ENCODE measurements at regions not wholly inside any gene's neighbourhood (a gene's known extent, or its start where the extent isn't known, plus 50 kb on each side); places are given as distances from the start of the nearest gene placed in this dataset.

- Histone ChIP-seq H3K36me3 (ENCODE audit: control insufficient read depth, insufficient read depth, low read length) (no peaks in the 10 kb centered on the region), H3K4ac (ENCODE audit: low read depth, low read length) (no peak overlapping the region), H2AFZ (replicated peaks; ENCODE audit: low read length, poor library complexity) (no peak overlapping the region), H2AK5ac (ENCODE audit: low read depth, low read length) (no peak overlapping the region), H3K23ac (ENCODE audit: low read depth, low read length) (no peak overlapping the region), H2BK5ac (ENCODE audit: low read depth, low read length, poor library complexity, severe bottlenecking) (no peak overlapping the region), H3K9me1 (ENCODE audit: insufficient read depth, low read length) (no peaks in the 10 kb centered on the region), H4K8ac (ENCODE audit: low read depth in 2 of 2, low read length in 2 of 2) (no peak overlapping the region), H3K9me3 (ENCODE audit: control insufficient read depth, insufficient read depth, low read length) (peaks cover 9% of the 10 kb centered on the region), H3K4me3 (ENCODE audit: insufficient read depth, low read depth, low read length) (no peak overlapping the region), H3K27ac (ENCODE audit: insufficient read depth, low read length) (no peak overlapping the region), H3K56ac (ENCODE audit: extremely low read depth, insufficient read depth, low read length) (no peak overlapping the region), H2BK120ac (ENCODE audit: low read depth, low read length) (no peak overlapping the region), H4K91ac (ENCODE audit: insufficient read depth, low read depth, low read length) (no peak overlapping the region), H3K9ac (ENCODE audit: low read depth, low read length) (no peak overlapping the region), H3K18ac (ENCODE audit: low read depth, low read length) (no peak overlapping the region), H3K4me1 (ENCODE audit: control insufficient read depth, insufficient read depth, low read length) (no peaks in the 10 kb centered on the region), H4K5ac (ENCODE audit: low read depth, low read length) (no peak overlapping the region), H3K79me1 (ENCODE audit: low read depth in 1 of 2, low read length in 2 of 2) (no peaks in the 10 kb centered on the region), H2BK20ac (ENCODE audit: low read depth, low read length) (no peak overlapping the region), H2BK15ac (ENCODE audit: low read depth, low read length) (no peak overlapping the region), H4K20me1 (ENCODE audit: insufficient read depth, low read length) (no peaks in the 10 kb centered on the region), H3K27me3 (ENCODE audit: control insufficient read depth, insufficient read depth, low read length) (no peaks in the 10 kb centered on the region), H2AK9ac (replicated peaks; ENCODE audit: low read depth, low read length, poor library complexity) (no peak overlapping the region), H3K14ac (replicated peaks; ENCODE audit: low read depth, low read length) (no peak overlapping the region), H3K4me2 (ENCODE audit: low read depth, low read length) (no peak overlapping the region)
- ATAC-seq (ENCODE audit: low read depth) = no peak
- DNase-seq = no peak
- ChIA-PET CTCF (no interaction called here), POLR2A (ENCODE audit: unreplicated experiment) (no interaction called here)
- dilution Hi-C loops (cut with HindIII; ENCODE audit: low sequenced_read_pairs, unreplicated experiment) = no loop called here
- no peak for TF ChIP-seq CEBPB (IDR thresholded peaks at IDR 0.05; ENCODE audit: low read depth, low read length)
- no peak for TF ChIP-seq MXI1 (IDR thresholded peaks at IDR 0.05; ENCODE audit: borderline replicate concordance, low read depth, low read length)
- no peak for TF ChIP-seq RCOR1 (IDR thresholded peaks at IDR 0.05; ENCODE audit: insufficient replicate concordance, low read length)
- no peak for TF ChIP-seq RAD21 (IDR thresholded peaks at IDR 0.05; ENCODE audit: low read length)
- TF ChIP-seq BHLHE40 (IDR thresholded peaks at IDR 0.05; ENCODE audit: low read depth, low read length) = no peak
- no peak for TF ChIP-seq MAFK (IDR thresholded peaks at IDR 0.05; ENCODE audit: low read depth, low read length)
- no peak for TF ChIP-seq SMC3 (IDR thresholded peaks at IDR 0.05; ENCODE audit: low read depth, low read length)
- TF ChIP-seq NFE2L2 (IDR thresholded peaks at IDR 0.05; ENCODE audit: low read depth, low read length) = no peak
- no CpG with 5 or more reads among the region's 3 CpGs for WGBS, 2 experiments (ENCODE audit: extremely low coverage in 2 of 2, insufficient read length in 1 of 2)
- intact Hi-C loops (cut with micrococcal nuclease) = no loop called here
- BruUV-seq (replicated peaks) = no TSS peak
- in situ Hi-C loops (cut with MboI; ENCODE audit: low sequenced_read_pairs) = no loop called here
These were observed 568.1 kb downstream of the KCNJ3 start for GRCh38 chr2:155266583-155266982.

Data from IMR-90 (cell line).